HG03060 (cell line): ENCODE measurements at regions not wholly inside any gene's neighbourhood (a gene's known extent, or its start where the extent isn't known, plus 50 kb on each side); places are given as distances from the start of the nearest gene placed in this dataset.

Experiments
- ATAC-seq: cut with Tn5 transposase; IDR thresholded peaks from one replicate; pipeline ENCODE4 v1.9.1; 2021; ENCODE audit warnings: low read depth, moderate number of reproducible peaks; ENCODE audit not compliant: unreplicated experiment

GRCh38 chr1:69485616-69486015, 82.1 kb upstream of the LRRC7 start:
- ATAC-seq, result no peak

DNA sequence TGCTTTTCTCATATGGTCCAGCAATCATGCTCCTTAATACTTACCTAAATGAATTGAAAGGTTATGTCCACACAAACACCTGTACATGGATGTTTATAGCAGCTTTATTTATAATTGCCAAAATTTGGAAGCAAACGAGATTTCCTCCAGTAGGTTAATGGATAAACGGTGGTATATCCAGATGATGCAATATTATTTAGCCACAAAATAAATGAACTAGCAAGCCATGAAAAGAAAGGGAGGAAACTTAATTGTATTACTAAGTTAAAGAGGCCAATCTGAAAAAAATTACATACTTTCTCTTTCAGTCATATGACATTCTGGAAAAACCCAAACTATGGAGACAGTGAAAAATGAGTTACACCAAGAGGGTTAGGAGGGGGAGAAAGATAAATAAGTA, 76.3 kb upstream of the LRRC7 start:
- no peak for ATAC-seq

GRCh38 chr1:69492286-69492685, 75.4 kb upstream of the LRRC7 start:
- ATAC-seq, result no peak

GRCh38 chr1:69494221-69494620, 73.5 kb upstream of the LRRC7 start:
- no peak for ATAC-seq

GRCh38 chr1:69497441-69498221, 70.1 kb upstream of the LRRC7 start:
- ATAC-seq, result no peak

- no peak for ATAC-seq
Measured at GRCh38 chr1:69498711-69499110, 69.0 kb upstream of the LRRC7 start.

DNA sequence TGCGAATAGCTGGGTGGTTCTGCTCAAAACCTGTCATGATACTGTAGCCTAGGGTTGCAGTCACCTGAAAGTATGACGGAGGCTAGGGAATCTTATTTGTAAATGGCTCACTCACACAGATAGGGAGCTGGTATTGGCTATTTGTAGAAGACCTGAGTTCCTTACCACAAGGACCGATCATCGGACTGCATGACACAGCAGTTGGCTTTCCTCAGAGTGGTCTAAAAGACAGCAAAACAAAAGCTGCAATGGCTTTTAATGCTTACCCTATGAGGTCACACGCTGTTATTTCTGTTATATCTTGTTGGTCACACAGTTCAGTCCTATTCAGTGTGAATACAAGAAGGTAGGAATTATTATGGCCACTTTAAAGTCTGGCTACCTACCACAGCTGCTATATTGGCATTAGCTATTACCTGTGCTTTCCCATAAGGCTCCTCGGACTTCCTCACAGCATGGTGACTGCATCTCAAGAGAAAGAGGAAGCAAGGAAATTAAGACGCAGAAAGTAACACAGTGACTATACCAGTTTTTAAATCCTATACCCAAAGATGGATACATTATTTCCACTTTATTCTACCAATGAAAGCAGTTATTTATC, 68.4 kb upstream of the LRRC7 start:
- ATAC-seq, result no peak

DNA sequence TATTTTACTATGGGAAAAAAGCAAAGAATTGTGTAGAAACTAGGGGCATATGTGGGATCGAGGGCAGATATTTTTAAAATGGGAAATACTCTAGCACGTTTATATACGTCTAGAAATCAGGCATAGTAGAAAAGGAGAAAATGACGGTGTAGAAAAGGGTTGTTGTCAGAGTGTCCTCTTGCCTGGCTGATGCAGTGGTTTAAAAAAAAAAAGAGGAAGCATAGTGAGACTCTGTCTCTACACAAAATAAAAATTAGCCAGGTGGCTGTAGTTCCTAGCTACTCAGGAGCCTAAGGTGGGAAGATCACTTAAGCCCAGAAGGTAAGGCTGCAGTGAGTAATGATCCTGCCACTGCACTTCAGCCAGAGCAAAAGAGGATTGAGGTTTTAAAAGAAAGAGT, 64.7 kb upstream of the LRRC7 start:
- ATAC-seq, result no peak

DNA sequence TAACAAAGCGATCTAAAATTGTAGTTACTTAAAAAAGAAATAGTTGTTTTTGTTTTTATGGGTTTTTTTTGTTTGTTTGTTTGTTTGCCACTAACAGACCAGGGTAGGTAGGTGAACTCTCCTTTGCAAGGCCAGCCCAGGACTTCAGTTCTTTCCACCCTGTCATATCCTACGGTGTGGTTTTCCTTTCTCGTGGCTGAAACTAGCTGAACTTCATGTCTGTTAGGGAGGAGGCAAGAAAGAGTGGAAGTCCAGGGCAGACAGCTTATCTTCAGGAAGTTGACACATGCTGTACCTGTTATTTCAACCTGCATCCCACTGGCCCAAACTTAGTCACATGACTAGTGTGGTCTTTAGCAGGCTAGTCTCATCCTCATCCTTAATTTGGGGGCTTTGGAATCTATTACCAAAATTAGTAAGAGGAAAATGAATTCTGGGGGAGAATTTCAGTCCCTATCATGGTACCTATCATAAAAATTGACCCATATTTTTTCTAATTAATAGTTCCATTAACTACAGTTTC, 62.9 kb upstream of the LRRC7 start:
- no peak for ATAC-seq

DNA sequence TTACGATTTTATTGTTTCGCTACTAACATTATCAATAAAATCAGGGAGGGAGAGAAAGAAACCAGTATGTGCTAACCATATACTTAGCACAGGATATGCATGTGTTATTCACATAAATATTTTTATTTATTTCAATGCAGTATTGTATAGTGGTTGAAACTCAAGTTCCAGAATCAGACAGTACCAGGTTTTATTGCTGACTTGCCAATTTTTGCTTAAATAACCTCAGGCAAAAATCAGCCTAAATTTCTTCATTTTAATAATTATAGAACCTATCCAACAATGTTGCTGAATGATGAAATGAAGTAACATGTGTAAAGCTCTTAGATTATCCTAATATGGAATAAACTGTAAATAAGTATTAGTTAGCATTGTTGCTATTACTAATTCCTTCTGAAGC, 61.4 kb upstream of the LRRC7 start:
- ATAC-seq, result no peak

DNA sequence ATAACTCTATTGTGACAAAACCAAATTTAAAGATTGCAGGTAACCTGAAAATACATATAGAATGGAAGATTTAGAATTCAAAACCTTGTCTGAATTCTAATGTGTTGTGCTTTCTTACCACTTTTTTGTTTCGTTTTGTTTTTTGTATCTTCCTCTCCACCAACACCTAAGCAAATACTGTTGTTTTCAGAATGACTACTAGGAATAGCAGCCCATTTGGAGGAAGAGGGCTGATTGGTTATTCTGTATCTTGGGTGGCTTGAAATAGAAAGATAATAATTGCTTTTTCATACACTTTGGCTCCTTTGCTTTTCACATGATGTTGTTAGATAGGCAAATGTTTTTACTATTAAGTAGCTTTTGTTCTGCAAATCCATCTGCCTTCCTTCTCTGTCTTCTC, 61.0 kb upstream of the LRRC7 start:
- no peak for ATAC-seq

GRCh38 chr1:69510026-69510425, 57.7 kb upstream of the LRRC7 start:
- ATAC-seq, result no peak

DNA sequence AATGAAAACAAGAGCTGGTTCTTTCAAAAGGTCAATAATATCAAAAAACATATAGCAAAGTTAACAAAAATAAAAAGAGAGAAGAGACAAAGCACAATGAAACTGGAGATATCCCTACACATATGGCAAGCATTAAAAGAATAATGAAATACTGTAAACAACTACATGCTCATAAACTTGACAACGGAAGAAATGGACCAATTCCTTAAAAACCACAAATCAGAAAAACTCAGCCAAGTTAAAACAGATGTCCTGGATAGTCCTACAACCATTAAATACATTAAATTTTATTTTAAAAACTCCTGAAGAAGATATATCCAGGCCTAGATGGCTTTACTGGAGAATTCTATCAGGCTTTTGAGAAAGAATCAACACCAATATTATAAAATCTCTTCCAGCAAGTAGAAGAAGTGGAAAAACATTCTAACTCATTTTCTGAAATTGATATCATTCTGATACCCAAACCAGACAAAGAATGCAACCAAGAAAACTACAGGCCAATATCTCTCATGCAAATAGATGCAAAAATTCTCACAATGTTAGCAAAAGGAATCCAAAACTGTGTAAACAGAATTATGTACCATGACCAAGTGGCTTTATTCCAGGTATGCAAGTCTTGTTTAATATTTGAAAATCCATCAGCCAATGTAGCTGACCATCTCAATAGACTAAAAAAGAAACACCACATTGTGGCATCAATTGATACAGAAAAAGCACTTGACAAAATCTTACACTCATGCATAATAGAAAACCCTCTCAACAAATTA, 56.1 kb upstream of the LRRC7 start:
- no peak for ATAC-seq

DNA sequence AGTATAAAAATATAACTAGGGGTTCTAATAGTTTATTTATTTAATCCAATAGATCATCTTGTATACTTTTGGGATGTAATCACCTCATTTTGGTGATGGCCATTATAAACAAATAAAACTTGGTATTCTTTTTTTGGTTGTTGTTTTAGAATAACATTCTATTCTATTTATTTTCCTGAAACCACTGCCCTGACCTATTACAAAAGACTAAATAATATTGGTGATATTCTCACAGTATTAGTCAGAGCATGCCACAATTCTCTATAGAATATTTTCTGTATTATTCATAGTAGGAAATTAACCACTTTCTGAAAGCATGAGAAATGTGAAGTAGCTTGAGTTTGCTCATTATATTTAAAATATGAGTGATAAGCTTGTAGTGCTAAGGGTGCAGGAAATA, 54.1 kb upstream of the LRRC7 start:
- ATAC-seq, result no peak
